Epithelial cell of proximal tubule (primary cell): ENCODE measurements at regions not wholly inside any gene's neighbourhood (a gene's known extent, or its start where the extent isn't known, plus 50 kb on each side); places are given as distances from the start of the nearest gene placed in this dataset.

Experiments
- DNase-seq: peaks from one replicate; pipeline ENCODE4 v3.0.0-alpha.2; 2011; ENCODE audit warnings: low read depth
- H3K4me3 ChIP-seq: 2 replicates; pipeline ENCODE4 v1.5.1; 2011; ENCODE audit warnings: low read depth, mild to moderate bottlenecking, low read length
- CTCF ChIP-seq: conservative IDR thresholded peaks from 2 replicates; pipeline ENCODE4 v1.5.1; 2012; ENCODE audit warnings: low read depth, mild to moderate bottlenecking, low read length

DNA sequence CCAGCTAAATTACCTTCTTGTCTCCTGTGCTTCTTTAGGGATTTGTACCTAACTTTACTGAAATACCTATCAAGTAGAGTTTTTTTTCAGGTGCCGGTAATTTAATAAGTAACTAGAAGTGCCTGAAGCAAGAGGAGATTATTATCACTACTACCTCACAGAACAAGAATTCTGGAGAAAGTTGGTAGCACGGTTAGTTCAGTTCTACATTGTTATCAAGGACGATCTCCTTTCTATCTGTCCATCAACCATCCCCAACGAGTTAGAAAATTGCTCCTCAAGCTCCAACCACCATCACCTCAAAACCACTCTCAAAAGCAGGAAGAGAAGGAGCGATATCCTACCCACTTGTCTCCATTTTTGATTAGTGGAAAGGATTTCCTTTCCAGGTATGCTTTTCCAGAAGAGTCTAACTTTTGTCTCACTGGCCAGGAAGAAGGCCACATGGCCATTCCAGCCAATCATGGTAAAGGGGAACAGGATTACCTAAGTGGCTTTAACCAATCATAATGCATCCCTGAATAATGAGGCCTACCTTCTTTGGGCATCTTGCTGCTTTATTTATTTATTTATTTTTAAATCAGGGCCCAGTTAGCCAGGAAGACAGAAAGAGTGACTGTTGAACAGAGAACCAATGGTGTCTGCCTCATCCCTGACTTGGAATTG is 265.2 kb downstream of the SNX13 start:
- H3K4me3 ChIP-seq, result no peak overlapping the region
- DNase-seq, result no peak
- no peak for TF ChIP-seq CTCF

DNA sequence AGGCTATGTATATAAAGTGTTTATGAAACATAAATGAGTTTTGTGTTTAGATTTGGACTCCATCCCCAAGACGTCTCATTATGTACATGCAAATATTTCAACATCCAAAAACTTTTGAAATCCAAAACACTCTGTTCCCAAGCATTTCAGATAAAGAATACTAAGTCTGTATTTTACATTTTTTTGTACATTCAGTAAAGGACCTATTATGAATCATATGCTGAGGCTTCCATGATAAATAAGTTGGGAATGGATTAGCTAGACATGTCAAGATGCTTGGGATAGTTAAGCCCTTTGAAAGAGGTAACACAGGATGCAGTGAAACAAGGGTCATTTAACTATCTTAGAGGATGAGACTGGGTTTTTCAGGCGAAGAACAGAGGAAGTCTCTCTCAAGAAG is 262.9 kb downstream of the SNX13 start:
- no peak overlapping the region for H3K4me3 ChIP-seq
- no peak for TF ChIP-seq CTCF
- no peak for DNase-seq

DNA sequence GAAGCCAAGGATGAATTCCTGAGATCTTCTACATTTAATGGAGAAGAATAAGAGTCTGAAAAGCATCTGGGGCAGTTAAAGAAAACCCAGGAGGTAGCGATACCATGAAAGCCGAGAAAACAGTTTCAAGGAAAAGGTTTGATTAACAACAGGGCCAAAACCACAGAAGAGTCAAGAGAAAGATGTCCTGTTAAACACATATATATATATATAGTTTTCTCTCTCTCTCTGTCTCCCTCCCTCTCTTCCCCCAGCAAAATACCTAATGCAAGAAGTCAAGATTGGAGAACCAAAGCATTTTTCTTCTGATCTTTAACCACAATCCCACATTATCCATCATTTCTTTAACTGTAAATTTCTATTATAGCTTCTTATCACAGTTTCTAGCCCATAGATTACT is 261.4 kb downstream of the SNX13 start:
- no peak overlapping the region for H3K4me3 ChIP-seq
- no peak for DNase-seq
- no peak for TF ChIP-seq CTCF

DNA sequence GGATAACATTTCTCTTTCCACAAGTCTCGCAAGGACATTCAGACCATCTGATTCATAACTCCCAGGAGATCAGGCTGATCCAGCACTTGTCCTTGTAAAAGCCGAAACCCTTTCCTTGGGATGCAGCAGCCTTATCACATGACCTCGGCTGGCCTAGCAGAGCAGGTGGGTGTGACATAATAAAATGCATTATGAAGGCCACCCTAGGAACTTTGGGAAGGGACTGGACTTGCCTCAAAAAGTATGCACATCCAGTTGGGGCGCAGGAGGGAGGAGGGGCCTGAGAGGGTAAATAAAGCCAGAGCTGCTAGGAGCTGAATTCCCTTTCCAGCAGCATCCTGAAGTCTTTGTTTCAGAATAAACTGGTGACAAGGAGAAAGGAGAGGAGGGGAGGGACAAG is 260.8 kb downstream of the SNX13 start:
- H3K4me3 ChIP-seq, result no peak overlapping the region
- no peak for DNase-seq

GRCh38 chr7:17680026-17680425 is 260.3 kb downstream of the SNX13 start:
- TF ChIP-seq CTCF, result no peak
- no peak overlapping the region for H3K4me3 ChIP-seq
- peak; percentile 83 for DNase-seq

More for the DNA sequence above, 260.8 kb downstream of the SNX13 start:
- TF ChIP-seq CTCF, result no peak

GRCh38 chr7:17680943-17681351 is 259.3 kb downstream of the SNX13 start:
- peak; percentile 44 for TF ChIP-seq CTCF
- DNase-seq, result no peak
- no peak overlapping the region for H3K4me3 ChIP-seq

GRCh38 chr7:17681965-17682364 is 258.3 kb downstream of the SNX13 start:
- no peak overlapping the region for H3K4me3 ChIP-seq
- no peak for TF ChIP-seq CTCF
- DNase-seq, result no peak
